CD4-positive, alpha-beta T cell treated with Interleukin-6 for 4 hours (primary cell): ENCODE measurements at regions not wholly inside any gene's neighbourhood (a gene's known extent, or its start where the extent isn't known, plus 50 kb on each side); places are given as distances from the start of the nearest gene placed in this dataset.
"Not testable (repeated sequence)": the region's sequence is repeated elsewhere in the genome, so short reads cannot be mapped to it uniquely, and the experiment has no call there.

ENCODE experiments used
- DNase-seq: peaks from one replicate; pipeline ENCODE4 v3.0.0-alpha.2; 2020; ENCODE audit warnings: mixed read lengths

GRCh38 chr11:67759321-67759720 lies 84.9 kb upstream of the ALDH3B2 start:
- not testable (repeated sequence) for DNase-seq

DNA sequence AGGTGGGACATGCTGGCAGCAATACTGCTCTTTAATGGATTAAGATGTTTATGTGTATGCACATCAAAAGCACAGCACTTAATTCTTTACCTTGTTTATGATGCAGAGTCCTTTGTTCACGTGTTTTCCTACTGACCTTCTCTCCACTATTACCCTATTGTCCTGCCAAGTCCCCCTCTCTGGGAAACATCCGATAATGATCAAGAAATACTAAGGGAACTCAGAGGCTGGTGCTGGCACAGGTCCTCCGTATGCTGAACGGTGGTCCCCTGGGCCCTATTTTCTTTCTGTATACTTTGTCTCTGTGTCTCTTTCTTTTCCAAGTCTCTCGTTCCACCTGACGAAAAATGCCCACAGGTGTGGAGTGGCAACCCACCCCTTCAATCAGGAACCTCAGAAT lies 84.0 kb upstream of the ALDH3B2 start:
- DNase-seq: not testable (repeated sequence)

DNA sequence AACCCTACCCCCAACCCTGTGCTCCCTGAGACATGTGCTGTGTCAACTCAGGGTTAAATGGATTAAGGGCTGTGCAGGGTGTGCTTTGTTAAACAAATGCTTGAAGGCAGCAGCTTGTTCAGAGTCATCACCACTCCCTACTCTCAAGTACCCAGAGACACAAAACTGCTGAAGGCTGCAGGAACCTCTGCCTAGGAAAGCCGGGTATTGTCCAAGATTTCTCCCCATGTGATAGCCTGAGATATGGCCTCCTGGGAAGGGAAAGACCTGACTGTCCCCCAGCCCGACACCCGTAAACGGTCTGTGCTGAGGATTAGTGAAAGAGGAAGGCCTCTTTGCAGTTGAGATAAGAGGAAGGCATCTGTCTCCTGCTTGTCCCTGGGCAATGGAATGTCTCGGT lies 83.6 kb upstream of the ALDH3B2 start:
- DNase-seq: not testable (repeated sequence)

DNA sequence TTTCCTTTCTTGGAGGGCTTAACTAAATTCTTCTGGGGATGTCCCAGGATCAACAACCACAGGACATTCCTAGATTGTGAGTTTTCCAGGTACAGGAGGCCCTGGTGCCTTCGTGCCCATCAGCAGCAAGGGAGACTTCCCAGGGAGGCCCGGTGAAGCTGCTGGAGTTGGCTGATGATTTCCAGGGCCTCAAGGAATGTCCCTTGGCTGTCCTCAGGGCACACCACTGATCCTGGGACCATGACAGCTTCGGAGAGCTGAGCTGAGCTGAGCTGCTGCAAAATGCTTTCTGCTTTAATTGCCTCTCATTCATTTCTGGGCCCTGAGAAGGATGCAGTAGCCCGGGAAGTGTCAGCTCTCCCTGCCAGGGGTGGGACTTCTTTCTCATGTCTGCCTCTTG lies 79.4 kb upstream of the ALDH3B2 start:
- not testable (repeated sequence) for DNase-seq

DNA sequence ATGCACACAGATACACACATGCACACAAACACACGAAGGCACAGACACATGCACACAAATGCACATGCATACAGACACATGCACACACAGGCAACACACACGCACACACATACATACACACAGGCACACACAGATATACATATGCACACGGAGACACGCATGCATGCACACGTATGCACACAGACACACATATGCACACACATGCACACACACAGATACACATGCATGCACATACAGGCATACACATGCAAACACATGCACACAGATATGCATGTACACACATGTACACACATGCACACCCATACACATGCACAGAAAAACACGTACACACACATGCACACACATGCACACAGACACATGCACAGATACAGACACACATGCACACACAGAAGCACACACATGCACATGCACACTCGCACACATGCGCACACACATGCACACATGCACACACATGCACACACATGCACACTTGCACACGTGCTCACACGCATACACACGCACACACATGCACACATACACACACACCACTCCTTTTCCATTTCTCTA lies 70.8 kb upstream of the ALDH3B2 start:
- DNase-seq: no peak

- not testable (repeated sequence) for DNase-seq
Observed at GRCh38 chr11:67744231-67744630, 69.8 kb upstream of the ALDH3B2 start.

GRCh38 chr11:67738231-67738630 lies 63.8 kb upstream of the ALDH3B2 start:
- DNase-seq: not testable (repeated sequence)

- not testable (repeated sequence) for DNase-seq
Observed at GRCh38 chr11:67737562-67738080, 63.2 kb upstream of the ALDH3B2 start.

- DNase-seq: peak; percentile 47
Observed at GRCh38 chr11:67732045-67732787, 57.8 kb upstream of the ALDH3B2 start.

- no peak for DNase-seq
Observed at GRCh38 chr11:67731583-67731982, 57.2 kb upstream of the ALDH3B2 start.

DNA sequence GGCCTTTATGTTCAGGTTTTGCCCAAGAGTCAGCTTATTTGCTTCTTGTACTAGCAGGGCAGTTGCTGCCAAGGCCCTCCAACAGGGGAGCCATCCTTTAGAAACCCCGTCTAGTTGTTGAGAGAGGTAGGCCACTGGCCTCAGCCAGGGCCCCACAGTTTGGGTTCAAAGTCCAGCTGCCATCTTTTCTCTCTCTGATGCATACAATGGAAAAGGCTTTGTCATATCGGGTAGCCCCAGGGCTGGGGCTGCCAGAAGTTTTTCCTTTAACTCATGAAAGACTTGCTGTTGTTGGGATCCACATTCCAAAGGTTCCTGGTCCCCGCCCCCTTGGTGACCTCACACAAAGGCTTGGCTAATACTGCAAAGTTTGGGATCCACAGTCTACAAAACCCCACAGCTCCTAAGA lies 53.7 kb upstream of the ALDH3B2 start:
- DNase-seq: not testable (repeated sequence)

DNA sequence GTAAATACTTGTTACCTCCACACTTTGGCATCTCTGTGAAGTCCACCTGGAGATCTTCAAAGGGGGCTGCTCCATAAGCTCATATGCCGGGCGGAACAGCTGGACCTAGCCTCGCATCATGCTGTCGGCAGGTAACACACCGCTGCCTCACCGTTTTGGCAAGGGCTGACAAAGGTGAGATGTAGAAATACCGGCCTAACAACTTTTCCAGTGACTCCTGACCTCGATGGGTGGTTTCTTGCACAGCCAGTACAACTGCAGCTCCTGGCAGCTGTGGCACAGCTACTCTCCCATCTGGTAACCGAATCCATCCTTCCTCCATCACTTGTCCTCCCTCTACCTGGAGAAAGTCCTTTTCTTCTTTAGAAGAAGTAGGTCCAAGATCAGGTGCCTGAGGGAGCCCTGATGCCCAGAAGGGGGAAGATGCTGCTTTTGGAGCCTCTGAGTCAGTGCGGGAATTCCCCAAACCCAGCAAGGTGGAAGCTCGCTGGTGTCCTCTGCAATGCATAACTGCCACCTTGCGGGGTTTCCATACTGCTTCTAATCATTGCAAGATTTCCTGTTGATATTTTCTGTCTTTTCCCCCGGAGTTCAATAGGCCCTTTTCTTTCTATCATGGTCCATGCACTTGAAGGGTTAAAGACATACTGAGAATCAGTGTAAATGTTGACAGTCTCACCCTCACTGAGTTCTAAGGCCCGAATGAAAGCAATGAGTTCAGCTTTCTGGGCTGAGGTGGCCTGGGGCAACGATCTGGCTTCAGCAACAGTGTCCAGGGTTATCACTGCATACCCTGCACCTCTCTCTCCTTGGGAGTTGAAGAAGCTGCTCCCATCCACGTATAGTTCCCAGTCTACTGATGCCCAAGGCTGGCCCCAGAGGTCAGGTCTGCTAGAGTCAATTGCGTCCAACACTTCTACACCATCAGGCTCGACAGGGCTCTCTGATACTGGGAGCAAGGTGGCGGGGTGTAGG lies 52.9 kb upstream of the ALDH3B2 start:
- not testable (repeated sequence) for DNase-seq
